Activated CD4-positive, alpha-beta T cell treated with anti-CD3 and anti-CD28 coated beads, Interleukin-2, amount 50 U/mL, for 4 hours (primary cell): ENCODE measurements at regions not wholly inside any gene's neighbourhood (a gene's known extent, or its start where the extent isn't known, plus 50 kb on each side); places are given as distances from the start of the nearest gene placed in this dataset.
"Not testable (repeated sequence)": the region's sequence is repeated elsewhere in the genome, so short reads cannot be mapped to it uniquely, and the experiment has no call there.

Experiments used
- DNase-seq, 2 experiments: peaks; one replicate each; pipeline ENCODE4 v3.0.0-alpha.2; 2020

GRCh38 chr20:1825507-1825906 lies 69.7 kb upstream of the SIRPA start:
- no peak for DNase-seq

- no peak for DNase-seq
These were observed 70.4 kb upstream of the SIRPA start for GRCh38 chr20:1824834-1825233.

GRCh38 chr20:1824181-1824580 lies 71.0 kb upstream of the SIRPA start:
- no peak for DNase-seq

DNA sequence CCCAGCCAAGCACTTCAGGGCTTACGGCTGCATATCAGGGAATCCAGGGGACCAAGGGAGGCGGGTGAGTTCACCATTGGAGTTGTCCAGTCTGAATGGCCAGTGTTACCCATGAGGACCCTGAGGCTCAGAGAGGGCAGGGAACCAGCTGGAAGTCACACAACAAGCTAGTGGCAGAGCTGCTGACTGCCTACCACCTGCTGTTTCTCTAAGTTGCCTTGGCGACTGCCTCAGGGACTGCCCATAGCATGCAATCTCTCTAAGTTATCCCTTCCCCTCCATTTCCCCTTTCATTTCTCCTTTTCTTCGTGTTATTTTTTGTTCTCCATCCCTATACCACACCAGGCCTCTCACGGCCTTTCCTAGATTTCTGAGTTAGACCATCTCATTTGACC lies 71.8 kb upstream of the SIRPA start:
- DNase-seq, result no peak

DNA sequence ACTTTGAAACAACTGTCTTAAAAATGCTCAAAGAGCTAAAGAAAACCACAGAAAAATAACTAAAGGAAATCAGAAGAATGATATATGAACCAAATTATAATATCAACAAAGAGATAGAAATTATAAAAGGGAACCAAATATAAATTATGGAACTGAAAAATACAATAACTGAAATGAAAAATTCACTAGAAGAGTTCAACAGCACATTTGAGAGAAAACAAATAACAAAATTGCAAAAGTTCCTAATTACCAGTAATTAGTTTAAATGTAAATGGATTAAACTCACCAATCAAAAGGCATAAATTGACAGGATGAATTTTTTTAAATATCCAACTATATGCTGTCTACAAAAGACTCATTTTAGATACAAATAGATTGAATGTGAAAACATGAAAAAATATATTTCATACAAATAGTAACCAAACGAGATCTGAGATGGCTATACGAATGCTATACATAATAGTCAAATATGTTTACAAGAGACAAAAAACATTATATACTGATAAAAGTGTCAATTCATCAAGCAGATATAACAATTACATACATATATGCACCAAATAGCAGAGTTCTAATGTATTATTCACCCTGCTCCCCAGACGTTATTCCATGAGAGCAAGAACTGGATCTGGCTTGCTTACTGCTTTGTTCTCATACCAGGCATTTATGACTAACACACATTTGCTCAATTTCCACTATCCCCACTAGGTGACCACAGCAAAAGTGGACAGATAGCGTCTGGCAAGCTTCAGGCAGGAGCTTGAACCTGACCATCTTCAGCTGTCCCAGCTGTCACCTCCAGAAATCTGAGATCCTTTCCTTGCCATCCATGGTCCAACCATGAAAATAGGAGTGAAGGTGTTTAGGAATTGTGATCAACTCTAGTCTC lies 72.4 kb upstream of the SIRPA start:
- no peak for DNase-seq

DNA sequence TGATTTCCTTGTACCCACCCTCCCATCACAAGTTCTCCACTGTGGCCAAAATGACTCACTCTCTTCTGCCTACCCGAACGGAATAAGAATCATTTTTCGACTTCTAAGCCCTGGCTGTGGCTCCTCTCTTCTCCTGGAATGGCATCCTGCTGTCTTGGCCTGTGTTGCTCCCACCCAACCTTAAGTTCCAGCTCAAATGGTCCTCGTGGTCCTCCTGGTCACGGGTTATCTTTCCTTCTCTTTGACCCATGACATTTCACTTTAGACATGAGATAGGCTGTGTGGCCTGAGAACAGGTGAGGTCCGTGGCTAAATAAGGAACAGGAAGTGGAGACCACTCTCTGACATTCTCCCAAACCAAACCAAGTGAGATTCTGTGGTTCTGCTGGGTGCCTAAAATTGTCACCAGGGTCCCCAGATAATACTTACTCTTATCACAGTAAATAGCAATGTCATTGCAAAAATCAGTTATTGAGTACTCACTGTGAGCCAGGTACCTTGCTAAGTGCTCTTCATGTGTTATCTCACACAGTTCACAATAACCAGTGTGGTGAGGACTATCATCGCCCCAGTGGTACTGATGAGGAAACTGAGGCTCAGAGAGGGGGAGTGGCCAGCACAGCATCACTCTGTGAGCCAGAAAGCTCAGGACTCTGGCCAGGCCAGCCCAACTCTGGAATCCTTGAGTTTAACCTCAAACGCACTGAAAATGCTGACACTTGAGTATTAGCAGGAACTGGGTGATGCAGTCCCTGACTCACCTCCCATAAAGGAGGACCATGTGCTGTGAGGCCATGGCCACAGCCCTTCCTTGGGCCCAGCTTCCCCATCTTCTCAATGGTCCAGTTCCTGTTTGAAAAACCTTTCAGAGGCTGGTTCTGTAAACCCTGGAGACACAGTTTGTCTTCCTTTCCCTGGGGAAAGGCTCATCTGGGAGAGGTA lies 74.8 kb upstream of the SIRPA start:
- no peak for DNase-seq

GRCh38 chr20:1819311-1820137 lies 75.7 kb upstream of the SIRPA start:
- no peak for DNase-seq

- DNase-seq, result no peak
These were observed 76.3 kb upstream of the SIRPA start for GRCh38 chr20:1818895-1819294.

GRCh38 chr20:1818247-1818840 lies 76.9 kb upstream of the SIRPA start:
- DNase-seq, result no peak

DNA sequence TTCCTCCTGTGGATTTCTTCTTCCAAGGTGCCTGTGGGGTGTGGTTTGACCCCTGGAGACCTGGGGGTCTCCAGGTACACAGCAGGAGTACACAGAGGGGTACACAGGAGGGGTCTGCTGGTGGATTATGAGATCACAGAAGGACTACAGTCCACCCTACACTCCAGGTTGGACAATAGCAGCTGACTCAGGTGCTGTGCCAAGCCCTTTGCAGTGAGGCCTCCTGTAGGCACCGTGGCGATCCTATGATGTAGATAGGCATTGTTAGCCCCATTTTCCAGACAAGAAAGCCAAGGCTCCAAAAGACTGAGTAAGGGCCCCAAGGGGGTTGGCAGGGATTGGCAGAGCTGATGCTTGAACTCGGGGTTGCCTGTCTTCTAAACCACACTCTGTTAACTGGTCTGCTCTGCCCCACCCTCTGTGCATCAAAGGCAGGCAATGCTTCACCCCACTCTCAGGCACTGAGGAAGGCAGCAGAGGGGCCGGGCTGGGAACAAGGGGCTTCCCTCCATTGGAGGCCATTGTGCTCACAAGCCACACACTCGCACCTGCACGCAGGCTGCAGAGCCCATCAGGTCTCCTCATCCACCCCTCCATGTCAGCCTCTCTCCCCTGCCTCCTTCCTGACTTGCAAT lies 77.5 kb upstream of the SIRPA start:
- no peak for DNase-seq

DNA sequence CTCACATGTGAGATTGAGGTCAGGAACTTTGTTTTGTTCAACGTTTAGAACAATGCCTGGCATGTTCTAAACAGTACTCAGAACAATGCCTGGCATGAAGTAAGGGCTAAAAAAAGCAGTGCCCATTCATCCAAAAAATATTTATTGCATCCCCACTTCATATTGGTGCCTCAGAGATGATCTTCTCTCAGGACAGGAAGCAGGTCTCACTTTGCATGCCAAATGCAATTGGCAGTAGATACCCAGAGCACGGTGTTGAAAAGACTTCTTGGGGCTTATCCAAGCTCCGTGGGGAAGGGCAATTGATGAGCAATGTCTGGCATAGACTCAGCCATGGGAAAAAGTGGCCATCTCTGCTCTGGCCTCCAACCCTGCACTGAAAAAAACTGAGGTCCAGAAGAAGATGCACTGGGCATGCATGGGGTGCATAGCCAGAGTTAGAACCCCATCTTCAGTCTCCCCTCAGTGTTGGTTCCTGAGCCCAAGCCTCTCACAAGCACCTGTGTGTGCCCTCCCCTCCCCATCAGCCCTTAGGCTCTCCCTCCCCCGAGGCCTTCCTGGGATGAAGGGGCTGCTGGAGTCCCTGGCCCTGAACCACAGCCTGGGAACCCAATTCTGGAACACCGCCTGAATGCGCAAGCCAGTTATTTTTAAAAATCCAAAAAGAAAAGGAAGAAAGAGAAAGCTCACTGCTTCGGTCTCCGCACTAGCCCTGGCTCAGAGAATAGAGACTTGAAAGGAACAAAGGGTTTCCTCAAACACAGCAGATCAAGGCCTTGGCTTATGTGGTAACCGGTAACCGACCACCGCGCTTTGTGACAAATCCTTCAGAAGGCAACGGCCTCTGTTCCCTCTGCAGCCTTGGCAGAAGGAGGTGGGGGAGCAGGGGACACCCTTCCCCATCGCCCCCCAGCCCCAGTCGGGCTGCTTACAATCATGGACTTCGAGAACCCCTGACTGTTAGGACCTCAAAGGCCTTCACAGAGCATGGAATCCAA lies 78.5 kb upstream of the SIRPA start:
- no peak for DNase-seq

- DNase-seq, result no peak
These were observed 79.6 kb upstream of the SIRPA start for GRCh38 chr20:1815502-1816085.

DNA sequence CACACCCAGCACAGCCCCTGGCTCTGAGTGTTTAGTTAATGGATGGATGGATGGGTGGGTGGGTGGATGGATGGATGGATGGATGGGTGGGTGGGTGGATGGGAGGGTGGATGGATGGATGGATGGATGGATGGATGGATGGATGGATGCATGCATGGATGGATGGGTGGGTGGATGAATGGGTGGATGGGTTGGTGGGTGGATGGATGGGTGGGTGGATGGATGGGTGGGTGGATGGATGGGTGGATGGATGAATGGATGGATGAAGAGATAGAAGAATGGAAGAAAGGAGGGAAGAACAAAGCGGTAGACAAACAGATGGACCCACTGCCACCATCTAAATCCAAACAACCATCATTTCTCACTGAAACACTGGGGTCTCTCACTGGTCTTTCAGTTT lies 80.3 kb upstream of the SIRPA start:
- not testable (repeated sequence) for DNase-seq

GRCh38 chr20:1813674-1814635 lies 81.3 kb upstream of the SIRPA start:
- no peak for DNase-seq

- DNase-seq, result no peak
These were observed 82.1 kb upstream of the SIRPA start for GRCh38 chr20:1813101-1813529.

- DNase-seq, result no peak
These were observed 83.3 kb upstream of the SIRPA start for GRCh38 chr20:1811621-1812498.

DNA sequence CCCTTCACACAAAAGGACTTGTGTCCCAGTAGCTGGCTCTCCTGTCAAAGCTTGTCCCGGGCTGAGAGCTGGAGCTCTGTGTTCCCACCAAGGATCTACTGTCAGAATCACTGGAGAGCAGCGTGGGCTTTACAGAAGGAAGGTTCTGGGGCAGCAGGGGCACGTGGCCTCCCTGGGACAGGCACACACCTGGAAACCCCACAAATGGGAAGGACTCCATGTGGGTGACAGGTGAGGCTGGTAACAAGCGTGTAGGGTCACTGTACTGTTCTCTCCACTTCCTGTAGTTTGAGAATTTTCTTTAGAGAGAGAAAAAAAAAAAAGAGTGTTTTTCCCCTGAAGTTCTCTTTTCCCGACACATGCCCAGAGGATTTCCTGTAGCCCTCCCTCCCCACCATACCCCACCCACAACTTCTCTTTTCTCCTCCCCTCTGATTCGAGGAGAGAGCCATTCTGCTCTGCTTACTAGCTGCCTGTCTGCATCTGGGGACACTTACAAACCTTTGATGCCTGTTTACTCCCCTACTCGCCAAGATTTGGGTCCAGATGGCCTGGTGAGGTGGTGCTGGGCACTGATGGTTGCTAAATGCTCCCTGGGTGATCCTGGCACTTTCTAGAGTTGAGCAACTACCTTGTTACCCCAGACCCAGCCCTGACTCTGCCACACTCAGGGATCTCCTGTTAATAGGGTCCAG lies 84.1 kb upstream of the SIRPA start:
- no peak for DNase-seq
